Brain microvascular endothelial cell (primary cell): ENCODE measurements at regions not wholly inside any gene's neighbourhood (a gene's known extent, or its start where the extent isn't known, plus 50 kb on each side); places are given as distances from the start of the nearest gene placed in this dataset.

ENCODE experiments used
- DNase-seq: peaks from one replicate; pipeline ENCODE4 v3.0.0-alpha.2; 2020
- H3K27ac ChIP-seq: fragments of 250-450 bp; sonication (Bioruptor Pico); 2 replicates; pipeline ENCODE4 v1.5.1; 2020; ENCODE audit warnings: mild to moderate bottlenecking, moderate library complexity
- H3K27me3 ChIP-seq: fragments of 250-450 bp; sonication (Bioruptor Pico); replicated peaks from 2 replicates; pipeline ENCODE4 v1.5.1; 2020; ENCODE audit warnings: mild to moderate bottlenecking
- H3K36me3 ChIP-seq: fragments of 250-450 bp; sonication (Bioruptor Pico); replicated peaks from 2 replicates; pipeline ENCODE4 v1.5.1; 2020; ENCODE audit warnings: mild to moderate bottlenecking
- H3K4me3 ChIP-seq: 2 replicates; pipeline ENCODE4 v1.5.1; 2011; ENCODE audit warnings: low read depth, mild to moderate bottlenecking, control low read depth, low read length, moderate library complexity
- CTCF ChIP-seq: IDR thresholded peaks from 2 replicates; pipeline ENCODE4 v1.5.1; 2011; ENCODE audit warnings: low read depth, mild to moderate bottlenecking, moderate library complexity, low read length, control low read depth, inconsistent platforms; ENCODE audit errors: missing control alignments
- in situ Hi-C: cut with HindIII; loops from 2 replicates; pipeline ENCODE4 v1.10.0; 2017; ENCODE audit warnings: low sequenced_read_pairs, low pct_ligation_motif_present

- no peaks in the 10 kb centered on the region for H3K36me3 ChIP-seq
- H3K27me3 ChIP-seq = no peaks in the 10 kb centered on the region
- H3K4me3 ChIP-seq = no peak overlapping the region
- in situ Hi-C loops = no loop called here
- DNase-seq = no peak
- H3K27ac ChIP-seq = no peak overlapping the region
- TF ChIP-seq CTCF = no peak
Measured at GRCh38 chr11:112789481-112789880, 171.7 kb upstream of the NCAM1 start.

GRCh38 chr11:112790286-112790685 is 170.9 kb upstream of the NCAM1 start:
- Histone ChIP-seq H3K4me3 (no peak overlapping the region), H3K27ac (no peak overlapping the region), H3K27me3 (no peaks in the 10 kb centered on the region), H3K36me3 (no peaks in the 10 kb centered on the region)
- no peak for DNase-seq
- in situ Hi-C loops = no loop called here
- TF ChIP-seq CTCF = no peak

- TF ChIP-seq CTCF = no peak
- in situ Hi-C loops = no loop called here
Measured at GRCh38 chr11:112792070-112792469, 169.2 kb upstream of the NCAM1 start.

DNA sequence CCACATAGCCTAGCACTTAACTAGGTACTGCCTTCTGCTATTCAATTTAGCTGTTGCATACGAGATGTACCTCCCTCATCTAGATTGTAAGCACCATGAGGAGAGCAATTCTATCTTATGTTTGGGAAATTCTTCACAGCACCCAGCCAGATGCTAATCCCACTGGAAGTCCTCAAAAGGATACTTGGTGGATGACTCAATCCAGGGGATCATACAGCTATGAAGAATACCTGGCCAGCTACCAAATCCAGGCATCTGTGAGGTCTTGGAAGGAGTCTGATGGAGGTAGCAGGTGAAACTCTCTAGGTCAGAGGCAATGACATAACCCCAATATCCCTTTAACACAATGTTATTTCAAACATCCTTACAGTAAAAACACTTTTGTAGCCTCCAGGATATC is 167.8 kb upstream of the NCAM1 start:
- no peak for TF ChIP-seq CTCF
- no peaks in the 10 kb centered on the region for H3K36me3 ChIP-seq
- in situ Hi-C loops = no loop called here
- no peak overlapping the region for H3K27ac ChIP-seq
- H3K27me3 ChIP-seq = no peaks in the 10 kb centered on the region
- no peak overlapping the region for H3K4me3 ChIP-seq
- DNase-seq = no peak

More at GRCh38 chr11:112792070-112792469, 169.2 kb upstream of the NCAM1 start:
- Histone ChIP-seq H3K36me3 (no peaks in the 10 kb centered on the region), H3K27ac (no peak overlapping the region), H3K4me3 (no peak overlapping the region), H3K27me3 (no peaks in the 10 kb centered on the region)
- DNase-seq = no peak

DNA sequence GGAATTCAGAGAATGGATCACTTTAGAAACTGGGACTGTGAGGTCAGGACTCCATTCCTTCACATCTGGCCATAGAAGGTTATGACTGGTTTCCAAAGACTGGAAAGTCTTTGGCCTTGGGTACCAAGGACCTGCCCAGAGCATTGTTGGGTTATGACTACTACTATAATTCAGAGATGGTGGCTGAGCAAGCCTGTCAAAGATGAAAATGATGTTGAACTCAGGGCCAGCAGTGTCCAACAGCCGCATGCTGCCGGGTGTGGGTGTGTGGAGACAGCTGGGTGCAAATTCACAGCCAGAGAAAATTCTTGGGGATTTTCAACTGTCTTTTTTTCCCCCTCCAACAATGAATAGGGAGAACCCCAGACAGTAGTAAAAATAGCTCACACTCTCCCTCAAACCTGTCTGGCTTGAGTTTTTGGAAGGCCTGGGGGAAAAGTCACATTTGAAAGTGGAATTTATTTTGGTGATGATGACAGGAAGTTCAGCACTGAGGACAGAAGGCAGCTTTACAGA is 166.8 kb upstream of the NCAM1 start:
- Histone ChIP-seq H3K27me3 (no peaks in the 10 kb centered on the region), H3K27ac (no peak overlapping the region), H3K36me3 (no peaks in the 10 kb centered on the region), H3K4me3 (no peak overlapping the region)
- in situ Hi-C loops = no loop called here
- DNase-seq = no peak
- TF ChIP-seq CTCF = no peak

DNA sequence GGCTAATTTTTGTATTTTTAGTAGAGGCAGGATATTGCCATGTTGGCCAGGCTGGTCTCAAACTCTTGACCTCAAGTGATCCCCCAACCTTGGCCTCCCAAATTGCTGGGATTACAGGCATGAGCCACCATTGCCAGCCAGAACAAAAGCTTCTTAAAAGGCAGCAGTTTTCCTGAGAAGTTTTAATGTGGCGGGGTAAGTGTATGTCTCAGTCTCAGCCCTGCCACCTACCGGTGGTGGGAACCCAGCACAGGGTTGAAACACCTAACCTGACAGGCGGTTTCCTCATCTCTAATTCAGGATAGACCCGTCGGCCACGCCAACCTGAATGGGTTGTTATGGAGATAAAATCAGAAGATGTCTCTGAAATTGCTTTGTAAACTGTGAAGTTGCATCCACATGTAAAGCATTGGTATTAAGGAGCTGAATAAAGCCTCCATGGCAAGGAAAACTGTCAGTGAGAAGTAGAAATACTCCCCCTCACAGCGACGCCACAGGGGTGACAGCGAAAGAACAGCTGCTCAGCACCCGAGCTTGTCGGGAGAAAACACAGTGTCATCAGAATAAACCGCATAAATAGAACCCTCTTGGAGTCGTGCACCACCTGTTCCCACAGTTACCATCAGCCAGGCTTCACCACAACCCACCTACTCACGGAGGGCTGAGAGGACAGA is 165.9 kb upstream of the NCAM1 start:
- peak; percentile 69 for TF ChIP-seq CTCF
- in situ Hi-C loops = no loop called here
- H3K36me3 ChIP-seq = no peaks in the 10 kb centered on the region

More for the DNA sequence above, 165.9 kb upstream of the NCAM1 start:
- Histone ChIP-seq H3K4me3 (no peak overlapping the region), H3K27me3 (no peaks in the 10 kb centered on the region), H3K27ac (no peak overlapping the region)
- peak; percentile 12 for DNase-seq
